ENCODE measurements at regions not wholly inside any gene's neighbourhood (a gene's known extent, or its start where the extent isn't known, plus 50 kb on each side); places are given as distances from the start of the nearest gene placed in this dataset.

DNA sequence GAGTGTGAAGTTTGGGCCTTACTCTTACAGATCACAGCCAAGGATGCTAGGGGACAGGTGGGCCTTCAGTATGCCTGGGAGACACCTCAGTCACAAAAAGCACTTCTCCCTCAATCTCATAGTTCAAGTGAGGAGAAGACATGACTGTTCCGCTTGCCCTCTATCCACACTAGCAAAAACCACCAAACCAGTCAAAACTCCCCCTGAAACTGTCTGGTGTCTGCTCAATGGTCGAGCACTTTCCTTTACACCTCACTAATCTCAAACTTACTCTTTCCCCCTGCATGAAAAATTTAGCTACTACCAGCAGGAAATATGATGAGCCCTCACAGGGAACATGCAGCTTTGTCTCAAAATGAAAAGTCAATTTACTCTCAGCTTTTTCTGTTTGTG, 232.2 kb downstream of the TRIB2 start:
- intact Hi-C loops (cut with micrococcal nuclease) (no loop called here), in situ Hi-C loops (cut with MboI) (no loop called here)
- H3K4me2 ChIP-seq (ENCODE audit: insufficient read depth, low read length) = no peak overlapping the region
- FAIRE-seq = no peak
- H3K4me1 ChIP-seq (replicated peaks in 1 of 2; ENCODE audit: control insufficient read depth in 2 of 2, insufficient read depth in 2 of 2, low read length in 2 of 2) = no peaks in the 10 kb centered on the region
- no peaks in the 10 kb centered on the region for H4K20me1 ChIP-seq (replicated peaks; ENCODE audit: control insufficient read depth, insufficient read depth, low read length)
- no TSS peak for BruUV-seq (replicated peaks)
- TF ChIP-seq CEBPB (tag; IDR thresholded peaks at IDR 0.05) (no peak), ZBTB17 (CRISPR knock-in tag; IDR thresholded peaks at IDR 0.05) (no peak), TGIF2 (CRISPR knock-in tag; IDR thresholded peaks at IDR 0.05) (no peak), PHB (CRISPR knock-in tag; IDR thresholded peaks at IDR 0.05) (no peak), ZC3H4 (CRISPR knock-in tag; IDR thresholded peaks at IDR 0.05; ENCODE audit: borderline replicate concordance) (no peak), PCBP1 (IDR thresholded peaks at IDR 0.05; ENCODE audit: low read depth, low read length, poor library complexity, severe bottlenecking) (no peak), FOXA1 (IDR thresholded peaks at IDR 0.05; ENCODE audit: borderline replicate concordance) (no peak), ZNF785 (CRISPR knock-in tag; IDR thresholded peaks at IDR 0.05) (no peak), TCF7 (IDR thresholded peaks at IDR 0.05; ENCODE audit: borderline replicate concordance) (no peak), CREBBP (IDR thresholded peaks at IDR 0.05; ENCODE audit: low read depth, low read length) (no peak), BRD9 (IDR thresholded peaks at IDR 0.05; ENCODE audit: low read depth, partially characterized antibody) (no peak), TBL1XR1 (IDR thresholded peaks at IDR 0.05; ENCODE audit: low read length in 2 of 2) (no peak)
- TF ChIP-seq, protein P1, sequence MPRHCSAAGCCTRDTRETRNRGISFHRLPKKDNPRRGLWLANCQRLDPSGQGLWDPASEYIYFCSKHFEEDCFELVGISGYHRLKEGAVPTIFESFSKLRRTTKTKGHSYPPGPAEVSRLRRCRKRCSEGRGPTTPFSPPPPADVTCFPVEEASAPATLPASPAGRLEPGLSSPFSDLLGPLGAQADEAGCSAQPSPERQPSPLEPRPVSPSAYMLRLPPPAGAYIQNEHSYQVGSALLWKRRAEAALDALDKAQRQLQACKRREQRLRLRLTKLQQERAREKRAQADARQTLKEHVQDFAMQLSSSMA (CRISPR knock-in tag; IDR thresholded peaks at IDR 0.05) = no peak
- DNase-seq (ENCODE audit: extremely low read depth in 1 of 4, low spot score in 3 of 4) = no peak
- H3K9ac ChIP-seq (ENCODE audit: insufficient read depth in 1 of 2, low read depth in 2 of 2, low read length in 2 of 2) = no peak overlapping the region
- no peak overlapping the region for H2AFZ ChIP-seq (ENCODE audit: low read depth, low read length)
- no peaks in the 10 kb centered on the region for H3K27me3 ChIP-seq (ENCODE audit: control insufficient read depth in 2 of 2, insufficient read depth in 2 of 2, low read length in 2 of 2)
- ChIA-PET POLR2A (interaction anchor here (0.5 kb wide), 1 partner anchor 662 kb away, joined by 3 read pairs; no protein-coding TSS in a partner anchor), CTCF (ENCODE audit: low intra/inter-chr PET ratio) (no interaction called here)
- no peak overlapping the region for H3K27ac ChIP-seq (ENCODE audit: extremely low read depth, low read depth, low read length)
- no peaks in the 10 kb centered on the region for H3K9me3 ChIP-seq (replicated peaks; ENCODE audit: control insufficient read depth, insufficient read depth, low read depth, low read length)
- no peaks in the 10 kb centered on the region for H3K36me3 ChIP-seq (ENCODE audit: control insufficient read depth, insufficient read depth, low read length)
- no peak for ATAC-seq
- WGBS (ENCODE audit: insufficient coverage, low coverage, missing lambda C conversion rate) = 36% methylated on average over 2 of the region's 2 CpGs
- no peak overlapping the region for H3K4me3 ChIP-seq
- H3K9me1 ChIP-seq (ENCODE audit: control insufficient read depth, insufficient read depth, low read length) = no peaks in the 10 kb centered on the region
- no peaks in the 10 kb centered on the region for H3K79me2 ChIP-seq (ENCODE audit: control insufficient read depth, insufficient read depth, low read length)
